A172 (cell line): ENCODE measurements at regions not wholly inside any gene's neighbourhood (a gene's known extent, or its start where the extent isn't known, plus 50 kb on each side); places are given as distances from the start of the nearest gene placed in this dataset.

Source experiments
- DNase-seq: peaks from one replicate; pipeline ENCODE4 v3.0.0-alpha.2; 2015; ENCODE audit warnings: low spot score

DNA sequence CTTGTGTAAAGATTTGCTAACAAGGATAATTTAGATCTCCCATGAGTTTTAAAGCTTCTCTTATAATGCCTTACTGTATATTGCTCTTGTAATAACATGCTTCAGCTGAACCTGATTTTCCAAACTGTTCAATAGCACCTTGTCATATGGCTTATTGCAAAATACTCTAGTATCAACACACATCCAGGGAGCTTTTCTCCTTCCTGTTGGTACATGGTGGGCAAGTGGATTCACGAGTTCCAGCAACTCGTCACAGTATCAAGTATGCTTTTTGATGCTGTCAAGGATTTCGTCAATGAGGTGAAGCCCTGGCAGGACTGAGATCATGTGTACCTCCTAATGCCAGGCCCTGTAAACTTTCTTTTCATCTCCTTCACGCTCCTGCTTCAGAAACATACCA lies 59.5 kb upstream of the ITPRID2 start:
- no peak for DNase-seq

DNA sequence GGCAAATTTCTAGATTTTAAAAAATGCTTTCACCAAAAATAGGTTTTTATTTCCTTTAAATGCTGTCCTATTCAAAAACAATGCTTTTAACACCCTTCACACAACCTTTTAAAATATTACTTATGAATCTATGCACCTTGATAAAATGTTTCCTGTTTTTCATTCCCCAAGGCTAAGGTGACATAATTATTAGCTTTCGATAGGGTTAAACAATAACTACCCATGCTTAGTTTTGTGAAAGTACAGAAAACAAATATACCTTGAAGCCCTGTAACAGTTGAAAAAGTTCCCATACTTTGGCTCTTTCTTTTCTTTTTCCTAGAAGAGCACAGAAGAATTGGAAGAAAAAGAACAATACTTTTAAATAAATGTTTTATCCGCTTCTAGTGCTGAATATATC lies 54.9 kb upstream of the ITPRID2 start:
- no peak for DNase-seq

DNA sequence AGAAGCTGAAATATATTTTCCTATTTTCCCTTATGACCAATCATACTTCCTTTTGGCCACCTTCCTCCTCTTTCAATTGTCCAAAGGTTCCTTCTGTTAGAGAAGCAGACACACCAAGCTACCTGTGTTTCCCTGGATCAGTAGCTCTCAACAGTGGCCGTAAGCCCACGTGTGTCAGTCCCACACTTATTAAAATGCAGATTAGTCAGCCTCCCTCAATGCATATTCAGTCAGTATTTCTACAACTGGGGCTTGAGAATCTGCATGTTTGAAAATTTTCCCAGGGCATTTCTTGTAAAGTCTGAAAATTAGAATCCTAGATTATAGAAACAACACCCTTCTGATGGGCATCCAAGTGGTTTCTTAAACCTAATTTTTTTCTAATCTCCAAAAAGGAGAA lies 54.0 kb upstream of the ITPRID2 start:
- DNase-seq, result no peak

DNA sequence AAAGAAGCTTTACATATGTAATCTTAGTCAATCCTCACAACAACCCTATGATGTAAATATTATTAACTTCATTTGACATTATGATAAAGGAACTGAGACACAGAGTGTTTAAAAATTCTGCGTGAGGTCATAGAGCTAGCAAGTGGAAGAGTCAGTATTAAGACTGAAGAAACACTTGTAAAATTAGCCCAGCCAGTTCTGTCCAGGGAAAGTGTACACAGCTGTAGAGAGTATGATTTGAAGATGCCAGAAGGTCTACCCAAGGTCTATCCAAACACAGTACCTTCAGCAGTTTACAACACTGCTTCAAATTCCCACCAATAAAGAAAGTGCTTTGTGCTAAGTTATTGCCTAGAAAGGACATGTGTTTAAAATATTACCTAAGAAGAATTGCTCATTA lies 51.7 kb upstream of the ITPRID2 start:
- no peak for DNase-seq

DNA sequence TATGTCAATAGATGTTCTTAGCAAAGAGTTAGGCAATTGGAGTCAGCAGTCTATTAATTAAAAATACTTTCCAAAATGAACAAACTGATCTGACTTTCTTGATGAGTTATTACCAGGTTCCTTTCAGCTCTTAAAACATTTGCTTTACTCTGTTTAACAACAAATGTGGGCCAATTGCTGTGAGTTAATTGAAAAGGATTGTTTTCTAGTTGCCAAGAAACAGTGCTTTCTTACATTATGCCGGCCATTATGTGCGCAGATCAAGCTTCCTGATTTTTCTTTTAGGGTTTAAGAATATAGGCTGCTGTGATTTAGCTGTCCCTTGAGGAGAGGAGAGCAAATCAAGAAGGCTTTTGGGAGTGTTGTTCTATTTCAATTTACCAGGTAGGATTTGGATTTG lies 50.5 kb upstream of the ITPRID2 start:
- DNase-seq, result no peak
